HepG2 (cell line): ENCODE measurements at regions not wholly inside any gene's neighbourhood (a gene's known extent, or its start where the extent isn't known, plus 50 kb on each side); places are given as distances from the start of the nearest gene placed in this dataset.

Experiments
- ATAC-seq: fragments of 200-7000 bp; cut with Tn5 transposase; 3 replicates; pipeline ENCODE4 v1.9.1; 2020; ENCODE audit warnings: mild to moderate bottlenecking, moderate library complexity
- BruUV-seq: library from RNA; stranded (reverse); fragments of 400-500 nt; replicated peaks from 2 replicates; lab custom pipeline; 2021; lab: Mats Ljungman, UMichigan
- CTCF ChIA-PET: fragments of 300-600 bp; formaldehyde crosslinking; extraction: SDS; loops from one replicate; lab custom pipeline; 2021; ENCODE audit warnings: low total read pairs, inconsistent platforms, low intra/inter-chr PET ratio; lab: Yijun Ruan, JAX
- POLR2A ChIA-PET: fragments of 350-600 bp; sonication (Branson Sonifier 250); formaldehyde crosslinking; loops from one replicate; lab custom pipeline; 2020; ENCODE audit warnings: antibody characterized with exemption, inconsistent platforms; lab: Yijun Ruan, JAX
- DNase-seq: peaks from one replicate; pipeline ENCODE4 v3.0.0-alpha.2; 2015; ENCODE audit warnings: low spot score
- FAIRE-seq: peaks from 3 replicates; lab custom pipeline; 2011; peaks lifted over from hg19 to GRCh38; lab: Jason Lieb, UNC
- H2AFZ ChIP-seq: one replicate; pipeline ENCODE4 v1.6.1; 2011; ENCODE audit warnings: low read length, inconsistent platforms
- H3K27ac ChIP-seq: fragments of 300-600 bp; 3 replicates; pipeline ENCODE4 v1.8.0; 2011; ENCODE audit warnings: mixed run types, mild to moderate bottlenecking, mixed read lengths, low read length, inconsistent platforms; ENCODE audit not compliant: insufficient read depth; ENCODE audit errors: extremely low read length
- H3K27me3 ChIP-seq, 2 experiments: fragments of 200-600 bp in 1 of 2; 2 replicates in 1 of 2; 3 replicates in 1 of 2; pipeline versions ENCODE4 v1.6.0 to v1.8.0; 2011; ENCODE audit warnings: low read length in 2 of 2, mild to moderate bottlenecking in 2 of 2, moderate library complexity in 2 of 2, inconsistent platforms in 1 of 2; ENCODE audit not compliant: insufficient read depth in 2 of 2, control insufficient read depth in 1 of 2
- H3K36me3 ChIP-seq, 2 experiments: fragments of 200-600 bp in 1 of 2; replicated peaks in 1 of 2; 2 replicates in 1 of 2; 3 replicates in 1 of 2; pipeline versions ENCODE4 v1.5.1 to v1.8.0; 2011; ENCODE audit warnings: low read length in 2 of 2, inconsistent platforms in 1 of 2; ENCODE audit not compliant: insufficient read depth in 2 of 2, control insufficient read depth in 1 of 2
- H3K4me1 ChIP-seq: 2 replicates; pipeline ENCODE4 v1.5.1; 2012; ENCODE audit warnings: low read length, inconsistent platforms; ENCODE audit not compliant: insufficient read depth
- H3K4me2 ChIP-seq: 2 replicates; pipeline ENCODE4 v1.6.0; 2011; ENCODE audit warnings: low read depth, low read length, inconsistent platforms
- H3K4me3 ChIP-seq, 3 experiments: fragments of 200-600 bp in 1 of 3; sonication (generic), shearing (Covaris generic) in 1 of 3; replicated peaks in 1 of 3; 2 replicates each; pipeline ENCODE4 v1.5.1; 2011 to 2016; ENCODE audit warnings: low read length in 3 of 3, inconsistent platforms in 2 of 3, low read depth in 2 of 3, mild to moderate bottlenecking in 2 of 3, control low read depth in 1 of 3, mixed read lengths in 1 of 3; ENCODE audit not compliant: insufficient read depth in 1 of 3
- H3K79me2 ChIP-seq: one replicate; pipeline ENCODE4 v1.6.1; 2011; ENCODE audit warnings: low read length, inconsistent platforms; ENCODE audit not compliant: insufficient read depth
- H3K9ac ChIP-seq: 2 replicates; pipeline ENCODE4 v1.6.0; 2011; ENCODE audit warnings: mild to moderate bottlenecking, low read depth, low read length, inconsistent platforms; ENCODE audit not compliant: insufficient read depth
- H3K9me3 ChIP-seq: 2 replicates; pipeline ENCODE4 v1.5.1; 2012; ENCODE audit warnings: mild to moderate bottlenecking, low read length
- H4K20me1 ChIP-seq: 2 replicates; pipeline ENCODE4 v1.6.0; 2011; ENCODE audit warnings: inconsistent platforms, mild to moderate bottlenecking, low read length, moderate library complexity; ENCODE audit not compliant: insufficient read depth
- ADNP ChIP-seq: sonication (generic); formaldehyde crosslinking; IDR thresholded peaks from 2 replicates; pipeline ENCODE4 v1.4.0; 2020; ENCODE audit warnings: missing genetic modification reagents
- BCL6 ChIP-seq: IDR thresholded peaks from 2 replicates; pipeline ENCODE4 v1.6.1; 2016; ENCODE audit warnings: missing genetic modification reagents, missing compliant biosample characterization
- EP300 ChIP-seq, 3 experiments: sonication (generic) in 1 of 3; formaldehyde crosslinking in 1 of 3; IDR thresholded peaks; 2 replicates each; pipeline versions ENCODE4 v1.5.1 to v1.6.1; 2011 to 2020; ENCODE audit warnings: low read depth in 2 of 3, low read length in 2 of 3, borderline replicate concordance in 1 of 3, improper control_type of control experiment in 1 of 3, mild to moderate bottlenecking in 1 of 3, missing genetic modification reagents in 1 of 3, moderate library complexity in 1 of 3
- GZF1 ChIP-seq: sonication (generic); formaldehyde crosslinking; IDR thresholded peaks from 2 replicates; pipeline ENCODE4 v1.5.1; 2020; ENCODE audit warnings: mild to moderate bottlenecking, missing genetic modification reagents
- LBX2 ChIP-seq: sonication (generic); formaldehyde crosslinking; IDR thresholded peaks from 2 replicates; pipeline ENCODE4 v1.5.0; 2020; ENCODE audit warnings: missing genetic modification reagents, mild to moderate bottlenecking, borderline replicate concordance
- MED8 ChIP-seq: sonication (generic); formaldehyde crosslinking; IDR thresholded peaks from 2 replicates; pipeline ENCODE4 v1.8.1; 2023; ENCODE audit warnings: mild to moderate bottlenecking, missing genetic modification reagents; ENCODE audit not compliant: insufficient replicate concordance
- RERE ChIP-seq: IDR thresholded peaks from 2 replicates; pipeline ENCODE4 v1.6.1; 2016; ENCODE audit warnings: low read depth, missing genetic modification reagents, missing compliant biosample characterization
- SAP130 ChIP-seq: IDR thresholded peaks from 2 replicates; pipeline ENCODE4 v1.6.1; 2016; ENCODE audit warnings: low read depth
- SIX4 ChIP-seq: sonication (generic); formaldehyde crosslinking; IDR thresholded peaks from 2 replicates; pipeline ENCODE4 v1.4.0; 2020; ENCODE audit warnings: missing genetic modification reagents
- SMC3 ChIP-seq: IDR thresholded peaks from 2 replicates; pipeline ENCODE4 v1.6.1; 2011; ENCODE audit warnings: low read length, improper control_type of control experiment
- SNAI1 ChIP-seq: sonication (generic); formaldehyde crosslinking; IDR thresholded peaks from 2 replicates; pipeline ENCODE4 v1.5.0; 2020; ENCODE audit warnings: mild to moderate bottlenecking, missing genetic modification reagents, borderline replicate concordance
- ZEB1 ChIP-seq: IDR thresholded peaks from 2 replicates; pipeline ENCODE4 v1.6.1; 2012; ENCODE audit warnings: mild to moderate bottlenecking, low read depth, inconsistent platforms; ENCODE audit not compliant: insufficient replicate concordance
- ZFYVE20 ChIP-seq: sonication (generic); formaldehyde crosslinking; IDR thresholded peaks from 2 replicates; pipeline ENCODE4 v1.8.0; 2023; ENCODE audit warnings: low read depth, mild to moderate bottlenecking, moderate library complexity, missing genetic modification reagents, borderline replicate concordance
- ZNF143 ChIP-seq: sonication (generic); formaldehyde crosslinking; IDR thresholded peaks from 2 replicates; pipeline ENCODE4 v1.4.0; 2020; ENCODE audit warnings: missing genetic modification reagents
- ZNF414 ChIP-seq: sonication (generic); formaldehyde crosslinking; IDR thresholded peaks from 2 replicates; pipeline ENCODE4 v1.5.0; 2020; ENCODE audit warnings: missing genetic modification reagents
- ZNF576 ChIP-seq: sonication (generic); formaldehyde crosslinking; IDR thresholded peaks from 2 replicates; pipeline ENCODE4 v1.4.0; 2020; ENCODE audit warnings: mild to moderate bottlenecking, missing genetic modification reagents
- ZNF672 ChIP-seq: sonication (generic); formaldehyde crosslinking; IDR thresholded peaks from 2 replicates; pipeline ENCODE4 v1.8.1; 2022; ENCODE audit warnings: missing genetic modification reagents
- ZNF720 ChIP-seq: sonication (generic); formaldehyde crosslinking; IDR thresholded peaks from 2 replicates; pipeline ENCODE4 v1.4.0; 2020; ENCODE audit warnings: missing genetic modification reagents
- ZSCAN29 ChIP-seq: sonication (generic); formaldehyde crosslinking; conservative IDR thresholded peaks from 2 replicates; pipeline ENCODE4 v1.4.0; 2020; ENCODE audit warnings: mild to moderate bottlenecking, missing genetic modification reagents
- WGBS: methylation state at CpG from one replicate; pipeline ENCODE4 v1.1.6; 2017; ENCODE audit warnings: low lambda C conversion rate; 5-methylcytosine and 5-hydroxymethylcytosine counted together
- in situ Hi-C: cut with HindIII; loops from 2 replicates; pipeline ENCODE4 v1.10.0; 2017; ENCODE audit warnings: low pct_unique_long_range_greater_than_20kb; ENCODE audit not compliant: extremely low pct_ligation_motif_present
- intact Hi-C: fragments of 100-400 bp; cut with micrococcal nuclease; formaldehyde crosslinking; loops from one replicate; pipeline ENCODE4 v1.10.0; 2022; ENCODE audit not compliant: unreplicated experiment

- BruUV-seq: no TSS peak
- H3K4me1 ChIP-seq: no peaks in the 10 kb centered on the region
- CTCF ChIA-PET: no interaction called here
- no peaks in the 10 kb centered on the region for H3K79me2 ChIP-seq
- H3K4me2 ChIP-seq: no peak overlapping the region
- H3K27ac ChIP-seq: no peak overlapping the region
- H2AFZ ChIP-seq: no peak overlapping the region
- no peaks in the 10 kb centered on the region for H3K27me3 ChIP-seq
- no peak for ATAC-seq
- H3K9me3 ChIP-seq: no peaks in the 10 kb centered on the region
- intact Hi-C loops: no loop called here
- H3K9ac ChIP-seq: no peak overlapping the region
- no peak overlapping the region for H3K4me3 ChIP-seq
- TF ChIP-seq ZNF672 (CRISPR knock-in tag) (no peak), SIX4 (CRISPR knock-in tag) (no peak), ZNF414 (no peak), MED8 (CRISPR knock-in tag) (no peak), BCL6 (no peak), ZNF576 (CRISPR knock-in tag) (no peak), EP300 (IDR thresholded peaks at IDR 0.05; ENCODE audit: low read depth in 2 of 2, low read length in 2 of 2) (no peak), EP300 (CRISPR knock-in tag; IDR thresholded peaks at IDR 0.05; ENCODE audit: borderline replicate concordance) (no peak), ZNF720 (CRISPR knock-in tag) (no peak), SAP130 (CRISPR knock-in tag) (no peak), GZF1 (CRISPR knock-in tag) (no peak), ZEB1 (no peak), ADNP (CRISPR knock-in tag) (no peak), ZNF143 (CRISPR knock-in tag) (no peak), RERE (CRISPR knock-in tag) (no peak), LBX2 (no peak), SMC3 (no peak), SNAI1 (CRISPR knock-in tag) (no peak), ZSCAN29 (CRISPR knock-in tag) (no peak), ZFYVE20 (no peak)
- TF ChIP-seq, all 625 proteins: peak for 0
- DNase-seq (no peak), FAIRE-seq (peak; percentile 8)
- in situ Hi-C loops: no loop called here
- POLR2A ChIA-PET: no interaction called here
- H3K36me3 ChIP-seq: no peaks in the 10 kb centered on the region
- 36% methylated on average over 2 of the region's 2 CpGs for WGBS
- H4K20me1 ChIP-seq: no peaks in the 10 kb centered on the region
These were observed 216.0 kb downstream of the SAMD5 start for GRCh38 chr6:147724454-147724853.
